ENCODE measurements at regions not wholly inside any gene's neighbourhood (a gene's known extent, or its start where the extent isn't known, plus 50 kb on each side); places are given as distances from the start of the nearest gene placed in this dataset.

DNA sequence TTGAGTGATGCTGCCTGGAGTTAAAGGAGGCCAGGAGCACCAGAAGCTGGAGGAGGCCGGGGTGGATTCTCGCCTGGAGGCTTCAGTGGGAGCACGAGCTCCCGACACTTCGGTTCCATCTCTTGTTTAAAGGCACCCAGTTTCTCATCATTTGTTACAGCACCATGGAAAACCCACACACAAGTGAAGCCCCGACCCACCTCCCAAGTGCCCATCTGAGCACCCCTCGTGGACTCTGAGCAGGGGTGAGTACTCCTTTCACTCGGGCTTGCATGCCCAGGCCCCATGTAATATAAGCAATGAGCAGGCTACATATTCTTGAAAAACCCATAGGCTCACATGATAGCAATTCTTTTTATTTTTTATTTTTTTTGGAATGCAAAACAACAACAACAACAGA, 196.9 kb upstream of the MAF start:
- WGBS: 98% methylated on average over 8 of the region's 8 CpGs

DNA sequence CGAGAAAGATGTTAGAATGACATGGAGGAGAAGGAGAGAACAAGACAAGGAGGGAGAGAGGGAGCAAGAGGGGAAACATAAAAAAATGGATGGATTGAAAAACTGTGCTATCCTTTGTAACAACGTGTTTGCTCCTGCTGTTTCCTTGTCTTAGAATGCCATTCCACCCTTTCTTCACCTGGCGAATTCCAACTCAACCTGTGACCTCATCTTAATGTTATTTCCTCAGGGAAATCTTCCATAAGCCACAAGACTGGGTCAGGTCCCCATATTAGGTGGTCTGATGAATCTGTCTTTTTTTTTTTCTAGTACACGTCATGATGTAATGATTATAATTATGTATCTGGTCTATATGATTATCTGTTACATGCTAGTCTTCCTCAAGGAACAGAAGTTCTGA, 195.0 kb upstream of the MAF start:
- no peak overlapping the region for H3K4me3 ChIP-seq (ENCODE audit: low read length)
- H3K9ac ChIP-seq (ENCODE audit: low read depth, low read length): no peak overlapping the region
- H3K4me1 ChIP-seq (ENCODE audit: insufficient read depth, low read length): 0 out of 2 replicates have a peak, but pooled peaks cover 6% of the 10 kb centered on the region
- 87% methylated on average over 3 of the region's 4 CpGs for WGBS
- no peaks in the 10 kb centered on the region for H3K36me3 ChIP-seq (ENCODE audit: insufficient read depth, low read length)
- no peaks in the 10 kb centered on the region for H3K9me3 ChIP-seq (ENCODE audit: insufficient read depth, low read depth, low read length)
- no peaks in the 10 kb centered on the region for H3K27me3 ChIP-seq (ENCODE audit: insufficient read depth, low read length)
- H3K27ac ChIP-seq (ENCODE audit: low read depth, low read length): no peak overlapping the region

More for the DNA sequence above, 196.9 kb upstream of the MAF start:
- Histone ChIP-seq H3K4me3 (ENCODE audit: low read length) (no peak overlapping the region), H3K36me3 (ENCODE audit: insufficient read depth, low read length) (no peaks in the 10 kb centered on the region), H3K4me1 (ENCODE audit: insufficient read depth, low read length) (0 out of 2 replicates have a peak, but pooled peaks cover 6% of the 10 kb centered on the region), H3K9ac (ENCODE audit: low read depth, low read length) (no peak overlapping the region), H3K27ac (ENCODE audit: low read depth, low read length) (no peak overlapping the region), H3K27me3 (ENCODE audit: insufficient read depth, low read length) (no peaks in the 10 kb centered on the region), H3K9me3 (ENCODE audit: insufficient read depth, low read depth, low read length) (no peaks in the 10 kb centered on the region)

DNA sequence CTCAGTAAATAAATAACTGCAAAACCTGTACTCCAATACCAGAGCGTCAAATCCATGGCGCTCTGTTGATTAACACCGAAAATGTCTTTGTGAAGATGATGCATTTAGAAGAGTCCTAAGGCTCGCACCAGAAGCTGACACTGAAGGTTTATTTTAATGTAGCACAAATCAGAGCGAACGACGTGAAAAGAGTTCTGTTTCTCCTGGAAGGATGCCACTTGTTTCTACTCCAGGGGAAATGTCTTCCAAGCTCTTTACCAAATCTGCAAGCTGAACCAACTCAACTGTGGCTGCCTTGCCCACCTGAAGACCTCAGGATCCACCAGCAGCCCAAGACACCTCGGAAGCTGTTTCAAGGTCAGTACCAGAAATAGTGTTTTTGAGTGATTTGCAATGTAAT, 194.4 kb upstream of the MAF start:
- no peaks in the 10 kb centered on the region for H3K27me3 ChIP-seq (ENCODE audit: insufficient read depth, low read length)
- no peaks in the 10 kb centered on the region for H3K9me3 ChIP-seq (ENCODE audit: insufficient read depth, low read depth, low read length)
- no peak overlapping the region for H3K4me3 ChIP-seq (ENCODE audit: low read length)
- H3K9ac ChIP-seq (ENCODE audit: low read depth, low read length): no peak overlapping the region
- no peaks in the 10 kb centered on the region for H3K36me3 ChIP-seq (ENCODE audit: insufficient read depth, low read length)
- 0 out of 2 replicates have a peak, but pooled peaks cover 6% of the 10 kb centered on the region for H3K4me1 ChIP-seq (ENCODE audit: insufficient read depth, low read length)
- no peak overlapping the region for H3K27ac ChIP-seq (ENCODE audit: low read depth, low read length)
- 97% methylated on average over 8 of the region's 8 CpGs for WGBS

DNA sequence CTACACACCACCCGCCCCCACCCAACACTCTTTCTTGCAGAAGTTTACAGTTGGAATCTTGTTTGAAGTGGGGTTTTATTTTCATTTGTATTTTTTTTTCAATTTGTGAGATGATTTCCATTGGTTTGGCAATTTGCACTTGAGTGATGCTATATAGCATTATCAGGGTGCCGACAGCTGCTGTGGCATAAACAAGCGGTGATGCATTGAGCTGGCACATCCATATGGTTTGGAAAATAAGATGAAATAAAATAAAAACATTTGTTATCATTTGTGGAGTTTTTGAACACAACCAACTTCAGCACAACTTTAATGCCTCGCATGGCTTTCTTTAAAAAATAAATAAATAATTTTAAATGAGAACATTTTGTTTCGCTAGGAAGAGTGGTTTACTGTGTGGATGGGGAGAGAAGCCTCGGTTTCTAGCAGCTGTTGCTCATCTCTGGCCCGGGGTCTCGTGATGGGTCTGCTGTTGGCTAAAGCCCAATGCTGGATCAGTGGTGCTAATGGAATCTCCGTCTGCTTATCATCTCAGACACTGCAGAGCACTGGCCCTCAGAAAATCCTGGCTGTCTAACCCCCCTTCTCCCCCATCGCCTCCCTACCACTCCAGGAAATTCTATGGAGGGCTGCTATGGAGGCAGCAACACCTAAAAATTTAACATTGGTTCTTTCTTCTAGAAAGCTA, 192.3 kb upstream of the MAF start:
- 0 out of 2 replicates have a peak, but pooled peaks cover 6% of the 10 kb centered on the region for H3K4me1 ChIP-seq (ENCODE audit: insufficient read depth, low read length)
- H3K27ac ChIP-seq (ENCODE audit: low read depth, low read length): no peak overlapping the region
- H3K27me3 ChIP-seq (ENCODE audit: insufficient read depth, low read length): no peaks in the 10 kb centered on the region
- H3K9ac ChIP-seq (ENCODE audit: low read depth, low read length): no peak overlapping the region
- no peaks in the 10 kb centered on the region for H3K9me3 ChIP-seq (ENCODE audit: insufficient read depth, low read depth, low read length)
- H3K4me3 ChIP-seq (ENCODE audit: low read length): no peak overlapping the region
- no peaks in the 10 kb centered on the region for H3K36me3 ChIP-seq (ENCODE audit: insufficient read depth, low read length)
- WGBS: 92% methylated on average over 8 of the region's 10 CpGs

DNA sequence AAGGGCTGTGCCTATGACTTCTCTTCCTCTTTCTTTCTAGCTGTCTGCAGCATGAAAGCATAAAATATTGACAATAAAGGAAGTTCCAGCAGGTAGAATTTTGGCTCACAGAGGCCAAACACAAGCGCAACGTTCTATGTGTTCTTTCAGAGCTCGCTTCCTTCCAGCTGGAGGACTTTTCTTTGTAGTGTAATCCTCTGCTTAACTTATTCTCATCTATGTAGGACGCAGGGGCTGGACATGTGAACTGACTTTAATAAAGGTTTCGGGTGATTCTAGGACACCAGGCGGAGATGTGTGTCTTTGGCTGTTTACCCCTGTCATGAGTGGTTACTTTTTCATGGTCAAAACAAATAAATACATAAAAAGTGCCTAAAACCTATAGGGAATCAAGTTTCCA, 191.5 kb upstream of the MAF start:
- H3K9me3 ChIP-seq (ENCODE audit: insufficient read depth, low read depth, low read length): no peaks in the 10 kb centered on the region
- H3K36me3 ChIP-seq (ENCODE audit: insufficient read depth, low read length): no peaks in the 10 kb centered on the region
- 0 out of 2 replicates have a peak, but pooled peaks cover 6% of the 10 kb centered on the region for H3K4me1 ChIP-seq (ENCODE audit: insufficient read depth, low read length)
- no peak overlapping the region for H3K27ac ChIP-seq (ENCODE audit: low read depth, low read length)
- H3K9ac ChIP-seq (ENCODE audit: low read depth, low read length): no peak overlapping the region
- 96% methylated on average over 6 of the region's 6 CpGs for WGBS
- no peaks in the 10 kb centered on the region for H3K27me3 ChIP-seq (ENCODE audit: insufficient read depth, low read length)
- H3K4me3 ChIP-seq (ENCODE audit: low read length): no peak overlapping the region

DNA sequence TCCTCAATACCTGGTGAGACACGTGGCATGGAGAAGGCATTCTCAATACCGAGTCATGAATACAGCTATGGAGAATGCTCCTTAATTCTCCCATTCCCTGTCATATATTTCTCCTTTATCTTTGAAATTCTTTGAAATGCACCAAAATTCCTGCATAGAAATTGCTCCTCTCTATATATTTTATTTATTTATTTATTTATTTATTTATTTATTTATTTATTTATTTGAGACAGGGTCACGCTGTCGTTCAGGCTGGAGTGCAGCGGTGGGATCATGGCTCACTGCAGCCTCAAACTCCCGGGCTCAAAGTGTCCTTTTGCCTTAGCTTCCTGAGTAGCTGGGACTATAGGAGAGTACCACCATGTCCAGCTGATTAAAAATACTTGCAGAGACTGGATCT, 190.3 kb upstream of the MAF start:
- Histone ChIP-seq H3K9ac (ENCODE audit: low read depth, low read length) (no peak overlapping the region), H3K27ac (ENCODE audit: low read depth, low read length) (no peak overlapping the region), H3K9me3 (ENCODE audit: insufficient read depth, low read depth, low read length) (no peaks in the 10 kb centered on the region), H3K4me1 (ENCODE audit: insufficient read depth, low read length) (0 out of 2 replicates have a peak, but pooled peaks cover 6% of the 10 kb centered on the region), H3K27me3 (ENCODE audit: insufficient read depth, low read length) (no peaks in the 10 kb centered on the region), H3K4me3 (ENCODE audit: low read length) (no peak overlapping the region), H3K36me3 (ENCODE audit: insufficient read depth, low read length) (no peaks in the 10 kb centered on the region)
- 89% methylated on average over 6 of the region's 6 CpGs for WGBS

DNA sequence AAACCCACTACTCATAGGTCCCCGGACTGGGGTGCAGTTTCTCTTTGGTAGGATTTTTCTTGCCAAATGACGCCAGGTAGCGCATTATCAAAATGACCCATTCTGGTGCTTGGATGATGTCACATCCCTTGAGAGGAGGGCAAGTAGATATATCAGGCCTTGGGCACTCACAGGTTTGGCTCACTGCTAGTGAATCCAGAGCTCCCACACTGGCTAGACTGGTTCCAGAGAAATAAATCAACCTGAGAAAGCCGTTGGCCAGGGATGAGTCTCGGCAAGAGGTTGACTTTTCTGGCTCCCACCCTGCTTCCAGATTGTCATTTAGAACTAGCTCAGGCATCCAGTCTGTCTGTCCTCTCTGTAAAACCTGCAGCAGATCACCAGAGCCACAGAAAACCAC, 188.4 kb upstream of the MAF start:
- H3K36me3 ChIP-seq (ENCODE audit: insufficient read depth, low read length): no peaks in the 10 kb centered on the region
- H3K27me3 ChIP-seq (ENCODE audit: insufficient read depth, low read length): no peaks in the 10 kb centered on the region
- no peak overlapping the region for H3K4me3 ChIP-seq (ENCODE audit: low read length)
- 84% methylated on average over 5 of the region's 5 CpGs for WGBS
- no peak overlapping the region for H3K9ac ChIP-seq (ENCODE audit: low read depth, low read length)
- no peaks in the 10 kb centered on the region for H3K4me1 ChIP-seq (ENCODE audit: insufficient read depth, low read length)
- no peak overlapping the region for H3K27ac ChIP-seq (ENCODE audit: low read depth, low read length)
- no peaks in the 10 kb centered on the region for H3K9me3 ChIP-seq (ENCODE audit: insufficient read depth, low read depth, low read length)

DNA sequence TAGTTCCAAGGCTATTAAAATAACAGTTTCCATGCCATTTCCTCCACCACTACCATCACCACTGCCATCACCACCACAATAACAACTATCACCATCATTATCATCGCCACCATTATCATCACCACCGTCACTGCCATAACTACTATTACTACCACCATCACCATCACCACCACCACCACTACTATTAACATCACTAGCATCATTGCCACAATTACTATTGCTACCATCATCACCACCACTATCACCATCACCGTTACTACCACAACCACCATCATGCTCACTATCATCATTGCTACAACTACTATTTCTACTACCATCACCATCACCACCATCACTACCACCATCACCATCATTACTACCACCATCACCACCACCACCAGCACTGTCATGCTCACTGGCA, 185.9 kb upstream of the MAF start:
- Histone ChIP-seq H3K9ac (ENCODE audit: low read depth, low read length) (no peak overlapping the region), H3K9me3 (ENCODE audit: insufficient read depth, low read depth, low read length) (no peaks in the 10 kb centered on the region), H3K27me3 (ENCODE audit: insufficient read depth, low read length) (no peaks in the 10 kb centered on the region), H3K36me3 (ENCODE audit: insufficient read depth, low read length) (no peaks in the 10 kb centered on the region), H3K27ac (ENCODE audit: low read depth, low read length) (no peak overlapping the region), H3K4me3 (ENCODE audit: low read length) (no peak overlapping the region), H3K4me1 (ENCODE audit: insufficient read depth, low read length) (no peaks in the 10 kb centered on the region)
- WGBS: 94% methylated on average over 3 of the region's 3 CpGs

DNA sequence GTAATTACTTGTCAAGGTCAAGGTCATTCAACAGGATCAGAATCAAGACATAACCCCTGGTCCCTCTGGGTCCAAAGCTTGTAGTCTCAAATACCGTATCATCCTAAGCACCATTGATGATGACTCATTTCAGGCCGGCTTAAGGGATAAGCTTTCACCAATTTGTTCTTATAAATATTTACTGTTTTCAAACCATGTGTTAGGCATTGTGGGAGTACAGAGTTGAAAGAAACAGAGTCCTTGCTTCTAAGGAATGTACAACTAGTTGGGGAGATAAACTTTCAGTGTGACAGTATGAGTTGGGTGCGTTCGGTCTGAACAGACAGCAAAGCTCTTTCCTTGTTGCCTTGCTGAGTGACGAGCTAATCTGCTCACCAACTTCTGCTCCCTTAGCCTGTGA, 183.5 kb upstream of the MAF start:
- Histone ChIP-seq H3K27ac (ENCODE audit: low read depth, low read length) (no peak overlapping the region), H3K4me1 (ENCODE audit: insufficient read depth, low read length) (no peaks in the 10 kb centered on the region), H3K27me3 (ENCODE audit: insufficient read depth, low read length) (no peaks in the 10 kb centered on the region), H3K36me3 (ENCODE audit: insufficient read depth, low read length) (no peaks in the 10 kb centered on the region), H3K9ac (ENCODE audit: low read depth, low read length) (no peak overlapping the region), H3K4me3 (ENCODE audit: low read length) (no peak overlapping the region), H3K9me3 (ENCODE audit: insufficient read depth, low read depth, low read length) (no peaks in the 10 kb centered on the region)
- WGBS: 96% methylated on average over 5 of the region's 5 CpGs

DNA sequence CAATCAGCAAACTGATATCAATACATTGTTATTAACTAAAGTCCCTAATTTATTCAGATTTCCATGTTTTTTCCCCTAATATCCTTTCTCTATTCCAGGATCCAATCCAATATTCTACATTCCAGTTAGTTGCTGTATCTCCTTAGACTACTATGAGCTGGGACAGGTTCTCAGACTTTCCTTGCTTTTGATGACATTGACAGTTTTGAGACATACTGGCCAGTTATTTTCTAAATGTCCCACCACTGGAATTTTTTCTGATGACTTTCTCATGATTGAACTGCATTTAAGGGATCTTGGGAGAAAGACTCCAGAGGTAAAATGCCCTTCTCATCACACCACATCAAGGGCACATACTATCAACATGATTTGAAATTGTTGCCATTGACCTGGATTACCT, 177.1 kb upstream of the MAF start:
- Histone ChIP-seq H3K36me3 (ENCODE audit: insufficient read depth, low read length) (no peaks in the 10 kb centered on the region), H3K4me1 (ENCODE audit: insufficient read depth, low read length) (peaks cover 7% of the 10 kb centered on the region; the same call in 1 of the 2 replicates), H3K9ac (ENCODE audit: low read depth, low read length) (no peak overlapping the region), H3K27ac (ENCODE audit: low read depth, low read length) (no peak overlapping the region), H3K9me3 (ENCODE audit: insufficient read depth, low read depth, low read length) (no peaks in the 10 kb centered on the region), H3K27me3 (ENCODE audit: insufficient read depth, low read length) (no peaks in the 10 kb centered on the region), H3K4me3 (ENCODE audit: low read length) (no peak overlapping the region)

DNA sequence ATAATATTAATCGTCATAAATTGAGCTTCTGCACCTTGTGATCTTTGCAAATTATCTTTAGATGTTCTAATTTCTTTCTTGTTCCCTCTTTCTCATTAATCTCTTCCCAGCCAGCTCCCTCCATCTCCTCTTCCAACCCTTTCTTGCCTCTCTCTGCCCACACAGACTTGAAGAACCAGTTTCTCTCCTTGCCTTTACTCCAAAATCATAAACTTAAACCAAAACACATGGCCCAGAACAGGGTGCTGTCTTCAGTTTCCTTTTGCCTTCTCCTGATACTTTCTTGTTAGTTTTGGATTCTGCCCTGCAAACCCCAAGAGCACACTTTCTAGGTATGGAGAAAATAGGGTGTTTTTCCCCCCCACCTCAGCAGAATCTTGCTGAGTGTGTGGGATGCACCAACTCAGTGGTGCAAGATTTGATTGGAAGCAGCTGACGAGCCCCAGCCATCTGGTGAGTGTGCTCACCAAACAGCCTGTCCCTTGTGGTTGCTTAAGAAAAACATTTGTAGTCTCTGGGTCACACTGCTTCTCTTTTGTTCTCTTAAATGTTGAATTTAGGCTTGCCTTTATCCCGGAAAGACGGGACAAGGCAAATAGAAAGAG, 175.8 kb upstream of the MAF start:
- H3K4me3 ChIP-seq (ENCODE audit: low read length): no peak overlapping the region
- peaks cover 7% of the 10 kb centered on the region; the same call in 1 of the 2 replicates for H3K4me1 ChIP-seq (ENCODE audit: insufficient read depth, low read length)
- no peak overlapping the region for H3K9ac ChIP-seq (ENCODE audit: low read depth, low read length)
- H3K36me3 ChIP-seq (ENCODE audit: insufficient read depth, low read length): no peaks in the 10 kb centered on the region
- no peak overlapping the region for H3K27ac ChIP-seq (ENCODE audit: low read depth, low read length)
- peaks cover 5% of the 10 kb centered on the region; the same call in 1 of the 2 replicates for H3K27me3 ChIP-seq (ENCODE audit: insufficient read depth, low read length)
- no peaks in the 10 kb centered on the region for H3K9me3 ChIP-seq (ENCODE audit: insufficient read depth, low read depth, low read length)
- WGBS: 80% methylated on average over 4 of the region's 4 CpGs
